Keratinocyte (primary cell): ENCODE measurements at regions not wholly inside any gene's neighbourhood (a gene's known extent, or its start where the extent isn't known, plus 50 kb on each side); places are given as distances from the start of the nearest gene placed in this dataset.

ENCODE experiments used
- DNase-seq: peaks from one replicate; pipeline ENCODE4 v3.0.0-alpha.2; 2011; ENCODE audit warnings: low read depth, missing footprints, low spot score
- FAIRE-seq: peaks from 2 replicates; lab custom pipeline; 2011; peaks lifted over from hg19 to GRCh38; lab: Jason Lieb, UNC
- H2AFZ ChIP-seq: 2 replicates; pipeline ENCODE4 v1.6.0; 2012; ENCODE audit warnings: low read length, control low read depth, inconsistent platforms; ENCODE audit not compliant: control insufficient read depth
- H3K27ac ChIP-seq: 2 replicates; pipeline ENCODE4 v1.5.1; 2011; ENCODE audit warnings: low read length; ENCODE audit not compliant: control insufficient read depth, insufficient read depth
- H3K27me3 ChIP-seq: 3 replicates; pipeline ENCODE4 v1.6.0; 2011; ENCODE audit warnings: low read length; ENCODE audit not compliant: control insufficient read depth, insufficient read depth; ENCODE audit errors: extremely low read depth
- H3K36me3 ChIP-seq, 2 experiments: 2 replicates in 1 of 2; 3 replicates in 1 of 2; pipeline ENCODE4 v1.5.1; 2011; ENCODE audit warnings: low read length in 2 of 2, mild to moderate bottlenecking in 1 of 2; ENCODE audit not compliant: control insufficient read depth in 2 of 2, insufficient read depth in 2 of 2; ENCODE audit errors: extremely low read depth in 1 of 2
- H3K4me1 ChIP-seq: 3 replicates; pipeline ENCODE4 v1.5.1; 2011; ENCODE audit warnings: low read length; ENCODE audit not compliant: control insufficient read depth, insufficient read depth; ENCODE audit errors: extremely low read depth
- H3K4me2 ChIP-seq: 3 replicates; pipeline ENCODE4 v1.6.0; 2011; ENCODE audit warnings: low read depth, low read length; ENCODE audit not compliant: control insufficient read depth, insufficient read depth; ENCODE audit errors: extremely low read depth
- H3K4me3 ChIP-seq, 3 experiments: fragments of 200-600 bp in 1 of 3; sonication (generic) in 1 of 3; 2 replicates in 2 of 3; 3 replicates in 1 of 3; pipeline ENCODE4 v1.5.1; 2011 to 2016; ENCODE audit warnings: low read length in 3 of 3, mild to moderate bottlenecking in 3 of 3, control low read depth in 2 of 3, inconsistent platforms in 1 of 3, low read depth in 1 of 3, mixed read lengths in 1 of 3, mixed run types in 1 of 3, moderate library complexity in 1 of 3; ENCODE audit not compliant: control insufficient read depth in 2 of 3, insufficient read depth in 2 of 3; ENCODE audit errors: extremely low read depth in 1 of 3
- H3K79me2 ChIP-seq: 2 replicates; pipeline ENCODE4 v1.6.0; 2012; ENCODE audit warnings: low read length; ENCODE audit not compliant: control insufficient read depth, insufficient read depth
- H3K9ac ChIP-seq: 3 replicates; pipeline ENCODE4 v1.6.0; 2011; ENCODE audit warnings: low read length; ENCODE audit not compliant: control insufficient read depth, insufficient read depth; ENCODE audit errors: extremely low read depth
- H3K9me1 ChIP-seq: 3 replicates; pipeline ENCODE4 v1.6.0; 2011; ENCODE audit warnings: low read length; ENCODE audit not compliant: control insufficient read depth, insufficient read depth; ENCODE audit errors: extremely low read depth
- H3K9me3 ChIP-seq: 2 replicates; pipeline ENCODE4 v1.5.1; 2012; ENCODE audit warnings: low read depth, low read length; ENCODE audit not compliant: control insufficient read depth
- H4K20me1 ChIP-seq: 3 replicates; pipeline ENCODE4 v1.6.0; 2011; ENCODE audit warnings: low read length; ENCODE audit not compliant: control insufficient read depth, insufficient read depth; ENCODE audit errors: extremely low read depth
- EZH2 ChIP-seq: IDR thresholded peaks from one replicate; pipeline ENCODE4 v1.6.1; 2012; ENCODE audit warnings: inconsistent platforms, mild to moderate bottlenecking, low read length, moderate library complexity
- dilution Hi-C: fragments of 300-500 bp; cut with MboI; formaldehyde crosslinking; loops from one replicate; pipeline ENCODE4 v1.7.0; 2020; ENCODE audit warnings: low sequenced_read_pairs; ENCODE audit not compliant: extremely low pct_ligation_motif_present
- TF ChIP-seq, protein P1 (sequence below), 3 experiments: IDR thresholded peaks in 1 of 3; conservative IDR thresholded peaks in 1 of 3; optimal IDR thresholded peaks in 1 of 3; 2 replicates in 2 of 3; 3 replicates in 1 of 3; pipeline versions ENCODE3 to v1.5.1; 2011; ENCODE audit warnings: low read length in 3 of 3, mild to moderate bottlenecking in 3 of 3, moderate library complexity in 2 of 3, control low read depth in 1 of 3, inconsistent platforms in 1 of 3; ENCODE audit not compliant: insufficient read depth in 2 of 3; ENCODE audit errors: extremely low read depth in 1 of 3

DNA sequence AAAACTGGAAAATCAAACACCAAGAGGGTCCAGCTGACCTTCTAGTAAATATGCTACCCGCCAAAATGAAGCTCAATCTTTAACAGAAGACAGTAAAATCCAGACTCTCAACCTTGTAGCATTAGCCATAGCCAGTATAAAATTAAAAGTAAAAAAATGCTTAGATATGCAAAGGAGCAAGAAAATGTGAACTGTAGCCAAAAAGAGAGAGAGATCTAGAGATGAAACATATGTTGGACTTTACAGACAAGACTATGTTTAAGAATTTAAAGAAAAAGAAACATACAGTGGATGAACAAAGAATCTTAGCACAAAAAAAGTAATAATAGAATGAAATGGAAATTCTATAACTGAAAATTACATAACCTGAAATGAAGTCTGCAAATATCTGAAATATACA is 344.5 kb downstream of the LRATD1 start:
- no peaks in the 10 kb centered on the region for H3K9me1 ChIP-seq
- H3K27ac ChIP-seq: no peak overlapping the region
- H3K4me2 ChIP-seq: no peak overlapping the region
- no peaks in the 10 kb centered on the region for H3K9me3 ChIP-seq
- no peak overlapping the region for H3K9ac ChIP-seq
- no peaks in the 10 kb centered on the region for H4K20me1 ChIP-seq
- H3K79me2 ChIP-seq: no peaks in the 10 kb centered on the region
- DNase-seq (no peak), FAIRE-seq (no peak)
- no peak overlapping the region for H2AFZ ChIP-seq
- H3K4me1 ChIP-seq: no peaks in the 10 kb centered on the region
- TF ChIP-seq EZH2: no peak
- no peaks in the 10 kb centered on the region for H3K36me3 ChIP-seq
- no peaks in the 10 kb centered on the region for H3K27me3 ChIP-seq
- dilution Hi-C loops: no loop called here
- H3K4me3 ChIP-seq: no peak overlapping the region

- Histone ChIP-seq H3K27ac (no peak overlapping the region), H3K36me3 (no peaks in the 10 kb centered on the region), H3K27me3 (no peaks in the 10 kb centered on the region), H3K4me2 (no peak overlapping the region), H3K4me3 (no peak overlapping the region), H2AFZ (no peak overlapping the region), H3K9ac (no peak overlapping the region), H3K9me1 (no peaks in the 10 kb centered on the region), H3K79me2 (no peaks in the 10 kb centered on the region), H3K4me1 (no peaks in the 10 kb centered on the region), H4K20me1 (no peaks in the 10 kb centered on the region), H3K9me3 (no peaks in the 10 kb centered on the region)
- FAIRE-seq (no peak), DNase-seq (no peak)
- no peak for TF ChIP-seq EZH2
- TF ChIP-seq, protein P1, sequence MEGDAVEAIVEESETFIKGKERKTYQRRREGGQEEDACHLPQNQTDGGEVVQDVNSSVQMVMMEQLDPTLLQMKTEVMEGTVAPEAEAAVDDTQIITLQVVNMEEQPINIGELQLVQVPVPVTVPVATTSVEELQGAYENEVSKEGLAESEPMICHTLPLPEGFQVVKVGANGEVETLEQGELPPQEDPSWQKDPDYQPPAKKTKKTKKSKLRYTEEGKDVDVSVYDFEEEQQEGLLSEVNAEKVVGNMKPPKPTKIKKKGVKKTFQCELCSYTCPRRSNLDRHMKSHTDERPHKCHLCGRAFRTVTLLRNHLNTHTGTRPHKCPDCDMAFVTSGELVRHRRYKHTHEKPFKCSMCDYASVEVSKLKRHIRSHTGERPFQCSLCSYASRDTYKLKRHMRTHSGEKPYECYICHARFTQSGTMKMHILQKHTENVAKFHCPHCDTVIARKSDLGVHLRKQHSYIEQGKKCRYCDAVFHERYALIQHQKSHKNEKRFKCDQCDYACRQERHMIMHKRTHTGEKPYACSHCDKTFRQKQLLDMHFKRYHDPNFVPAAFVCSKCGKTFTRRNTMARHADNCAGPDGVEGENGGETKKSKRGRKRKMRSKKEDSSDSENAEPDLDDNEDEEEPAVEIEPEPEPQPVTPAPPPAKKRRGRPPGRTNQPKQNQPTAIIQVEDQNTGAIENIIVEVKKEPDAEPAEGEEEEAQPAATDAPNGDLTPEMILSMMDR (optimal IDR thresholded peaks at IDR 0.05 in 1 of 3, IDR thresholded peaks at IDR 0.05 in 1 of 3, conservative IDR thresholded peaks at IDR 0.05 in 1 of 3; ENCODE audit: extremely low read depth in 1 of 3, insufficient read depth in 2 of 3, low read length in 3 of 3): no peak
- dilution Hi-C loops: no loop called here
These were observed 346.3 kb downstream of the LRATD1 start for GRCh38 chr2:14978845-14979244.

DNA sequence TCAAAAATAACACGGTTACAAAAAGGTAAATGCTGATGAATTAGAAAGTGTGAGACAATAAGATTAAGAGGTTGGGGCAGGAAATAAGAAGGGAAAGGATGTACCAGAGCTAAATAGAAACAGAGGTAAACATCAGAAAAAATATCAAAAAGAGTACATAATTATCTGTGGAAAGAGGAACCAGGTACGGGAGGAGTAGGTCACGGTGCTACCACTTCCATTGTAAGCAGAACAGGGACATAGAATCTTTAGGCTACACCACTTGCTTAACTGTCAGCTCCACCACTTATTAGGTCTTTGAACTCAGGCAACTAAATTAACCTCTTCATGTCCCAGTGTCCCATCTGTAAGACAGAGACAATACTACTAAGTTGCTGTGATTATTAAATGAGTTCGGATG is 350.3 kb downstream of the LRATD1 start:
- FAIRE-seq (no peak), DNase-seq (no peak)
- Histone ChIP-seq H3K27me3 (no peaks in the 10 kb centered on the region), H3K9me3 (no peaks in the 10 kb centered on the region), H2AFZ (no peak overlapping the region), H3K79me2 (no peaks in the 10 kb centered on the region), H3K4me1 (no peaks in the 10 kb centered on the region), H3K9me1 (no peaks in the 10 kb centered on the region), H3K9ac (no peak overlapping the region), H3K4me3 (no peak overlapping the region), H3K27ac (no peak overlapping the region), H3K4me2 (no peak overlapping the region), H3K36me3 (no peaks in the 10 kb centered on the region), H4K20me1 (no peaks in the 10 kb centered on the region)
- dilution Hi-C loops: no loop called here
- TF ChIP-seq, protein P1 (optimal IDR thresholded peaks at IDR 0.05 in 1 of 3, IDR thresholded peaks at IDR 0.05 in 1 of 3, conservative IDR thresholded peaks at IDR 0.05 in 1 of 3; ENCODE audit: extremely low read depth in 1 of 3, insufficient read depth in 2 of 3, low read length in 3 of 3): no peak
- no peak for TF ChIP-seq EZH2
